A673 (cell line): ENCODE measurements at regions not wholly inside any gene's neighbourhood (a gene's known extent, or its start where the extent isn't known, plus 50 kb on each side); places are given as distances from the start of the nearest gene placed in this dataset.

ENCODE experiments used
- EZH2 ChIP-seq: fragments of 200-600 bp; sonication (generic); IDR thresholded peaks from 2 replicates; pipeline ENCODE4 v1.6.1; 2017; ENCODE audit warnings: borderline replicate concordance, low read depth, mild to moderate bottlenecking, mixed read lengths, antibody characterized with exemption, low read length; ENCODE audit not compliant: poor library complexity, severe bottlenecking
- TF ChIP-seq, protein P1 (sequence below): fragments of 300-800, 200-600 bp; sonication (generic); conservative IDR thresholded peaks from 2 replicates; pipeline ENCODE4 v1.5.1; 2017; ENCODE audit warnings: low read depth, mild to moderate bottlenecking, antibody characterized with exemption, low read length, moderate library complexity, mixed read lengths

- TF ChIP-seq, protein P1, sequence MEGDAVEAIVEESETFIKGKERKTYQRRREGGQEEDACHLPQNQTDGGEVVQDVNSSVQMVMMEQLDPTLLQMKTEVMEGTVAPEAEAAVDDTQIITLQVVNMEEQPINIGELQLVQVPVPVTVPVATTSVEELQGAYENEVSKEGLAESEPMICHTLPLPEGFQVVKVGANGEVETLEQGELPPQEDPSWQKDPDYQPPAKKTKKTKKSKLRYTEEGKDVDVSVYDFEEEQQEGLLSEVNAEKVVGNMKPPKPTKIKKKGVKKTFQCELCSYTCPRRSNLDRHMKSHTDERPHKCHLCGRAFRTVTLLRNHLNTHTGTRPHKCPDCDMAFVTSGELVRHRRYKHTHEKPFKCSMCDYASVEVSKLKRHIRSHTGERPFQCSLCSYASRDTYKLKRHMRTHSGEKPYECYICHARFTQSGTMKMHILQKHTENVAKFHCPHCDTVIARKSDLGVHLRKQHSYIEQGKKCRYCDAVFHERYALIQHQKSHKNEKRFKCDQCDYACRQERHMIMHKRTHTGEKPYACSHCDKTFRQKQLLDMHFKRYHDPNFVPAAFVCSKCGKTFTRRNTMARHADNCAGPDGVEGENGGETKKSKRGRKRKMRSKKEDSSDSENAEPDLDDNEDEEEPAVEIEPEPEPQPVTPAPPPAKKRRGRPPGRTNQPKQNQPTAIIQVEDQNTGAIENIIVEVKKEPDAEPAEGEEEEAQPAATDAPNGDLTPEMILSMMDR = no peak
- TF ChIP-seq EZH2 = no peak
Observed at GRCh38 chr18:39296293-39296888, 1730.8 kb upstream of the CELF4 start.
